ENCODE measurements at regions not wholly inside any gene's neighbourhood (a gene's known extent, or its start where the extent isn't known, plus 50 kb on each side); places are given as distances from the start of the nearest gene placed in this dataset.
A peak's percentile ranks its signal among the peaks of the same experiment; 100 is the strongest.

DNA sequence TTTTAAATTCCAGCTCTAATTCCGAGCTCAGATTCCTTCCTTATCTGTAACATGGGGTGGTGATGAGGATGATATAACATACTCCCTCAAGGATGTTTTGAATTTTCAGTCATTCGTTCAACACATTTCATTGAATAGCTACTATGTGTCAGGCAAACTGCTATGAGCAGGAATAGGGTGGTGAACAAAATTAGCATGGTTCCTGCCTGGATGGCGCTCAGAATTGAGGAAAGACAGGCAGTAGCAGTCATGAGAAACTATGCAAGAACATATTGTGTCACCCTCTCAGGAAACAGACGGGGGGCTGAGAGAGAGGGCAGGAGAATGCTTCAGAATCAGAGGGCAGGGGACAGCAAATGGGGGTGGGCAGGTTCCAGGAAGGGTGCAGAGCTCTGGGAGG is 265.2 kb downstream of the NSG2 start:
- intact Hi-C loops (cut with micrococcal nuclease): loop anchor here (5.0 kb wide), 1 partner anchor 338 kb away; no protein-coding TSS in a partner anchor
- Mint-ChIP-seq H3K27me3 (peaks cover 34% of the 10 kb centered on the region), H3K27ac (no peak overlapping the region), H3K4me3 (no peak overlapping the region), H3K4me1 (ENCODE audit: low read depth) (peaks cover 5% of the 10 kb centered on the region), H3K36me3 (ENCODE audit: low read depth) (no peaks in the 10 kb centered on the region), H3K9me3 (no peaks in the 10 kb centered on the region)

DNA sequence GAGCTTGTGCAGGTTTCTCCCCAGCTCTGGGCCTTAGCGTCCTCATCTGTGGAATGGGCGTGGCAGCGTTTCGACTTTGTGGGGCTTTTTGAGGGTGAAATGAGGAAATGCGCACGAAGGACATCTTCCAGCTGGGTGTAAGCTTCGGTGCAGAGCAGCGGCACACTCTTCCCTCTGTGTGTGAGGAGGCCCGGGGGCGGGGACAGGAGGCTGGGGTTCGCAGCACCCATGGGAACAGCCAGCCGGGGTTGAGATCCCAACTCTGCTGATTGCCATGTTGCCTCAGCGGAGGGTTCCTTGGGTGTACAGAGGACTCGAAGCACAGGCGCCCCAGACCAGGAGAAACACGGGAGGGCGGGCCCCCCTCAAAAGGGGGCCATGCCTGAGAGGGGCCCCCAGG is 265.6 kb downstream of the NSG2 start:
- Mint-ChIP-seq H3K9me3 (no peaks in the 10 kb centered on the region), H3K36me3 (ENCODE audit: low read depth) (no peaks in the 10 kb centered on the region), H3K4me3 (no peak overlapping the region), H3K27me3 (peaks cover 34% of the 10 kb centered on the region), H3K4me1 (ENCODE audit: low read depth) (peaks cover 5% of the 10 kb centered on the region), H3K27ac (no peak overlapping the region)
- intact Hi-C loops (cut with micrococcal nuclease): loop anchor here (5.0 kb wide), 1 partner anchor 339 kb away; no protein-coding TSS in a partner anchor

DNA sequence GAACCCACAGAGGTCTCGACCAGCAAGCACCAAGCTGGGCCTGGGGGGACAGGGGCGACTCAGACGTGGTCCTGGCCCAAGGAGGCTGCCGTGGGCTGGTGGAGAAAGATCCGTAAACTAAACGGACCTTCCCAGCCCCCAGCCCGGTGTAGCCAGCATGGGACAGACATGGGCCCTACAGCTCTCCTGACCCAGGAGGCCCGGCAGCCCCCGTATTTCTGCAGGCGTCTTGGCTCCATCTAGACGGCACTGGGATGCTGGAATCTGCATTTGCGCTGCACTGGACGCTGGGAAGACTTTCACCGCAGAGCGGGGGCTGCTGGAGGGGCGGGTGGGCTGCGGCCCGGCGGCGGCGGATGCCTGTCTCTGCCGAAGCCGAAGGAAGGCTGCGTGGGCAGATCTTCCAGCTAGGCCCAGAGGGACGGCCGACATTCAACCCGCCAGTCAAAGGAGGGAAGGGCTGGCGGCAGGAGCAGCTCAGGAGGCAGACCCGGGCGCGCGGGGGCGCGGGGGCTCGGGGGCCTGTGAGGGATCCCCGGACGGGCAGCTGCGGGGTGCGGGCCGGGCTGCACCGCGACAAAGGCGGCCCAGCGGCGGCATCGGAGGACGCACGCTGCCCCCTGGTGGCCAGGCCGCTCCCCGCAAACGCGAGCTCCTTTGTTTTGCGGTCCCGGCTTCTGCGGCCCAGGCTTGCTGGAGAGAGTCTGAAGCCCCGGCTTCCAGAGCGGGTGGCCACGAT is 266.2 kb downstream of the NSG2 start:
- Mint-ChIP-seq H3K27me3 (peaks cover 34% of the 10 kb centered on the region), H3K4me3 (peak overlapping the region; percentile 47), H3K9me3 (no peaks in the 10 kb centered on the region), H3K27ac (no peak overlapping the region), H3K36me3 (ENCODE audit: low read depth) (no peaks in the 10 kb centered on the region), H3K4me1 (ENCODE audit: low read depth) (peaks cover 5% of the 10 kb centered on the region)
- intact Hi-C loops (cut with micrococcal nuclease): loop anchor here (1.0 to 5.0 kb wide), 2 partner anchors 339 to 692 kb away; no protein-coding TSS in a partner anchor

DNA sequence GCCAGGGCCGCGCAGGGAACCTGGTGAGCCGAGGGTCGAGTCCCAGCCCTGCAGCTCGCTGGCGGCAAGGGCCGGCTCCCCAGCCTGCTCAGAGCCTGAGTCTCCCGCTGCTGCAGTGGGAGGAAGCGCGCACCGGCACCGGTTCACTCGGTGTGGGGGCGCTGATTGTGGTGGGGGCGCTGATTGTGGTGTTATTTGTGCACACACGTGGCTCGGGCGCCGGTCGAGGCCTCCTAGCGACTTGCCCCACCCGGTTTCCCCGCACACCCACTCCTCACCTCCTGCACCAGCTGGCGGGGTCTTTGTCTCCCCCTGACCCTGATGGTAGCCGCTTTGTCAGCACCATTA is 266.7 kb downstream of the NSG2 start:
- Mint-ChIP-seq H3K27ac (no peak overlapping the region), H3K36me3 (ENCODE audit: low read depth) (no peaks in the 10 kb centered on the region), H3K27me3 (peaks cover 36% of the 10 kb centered on the region), H3K9me3 (no peaks in the 10 kb centered on the region), H3K4me1 (ENCODE audit: low read depth) (peaks cover 5% of the 10 kb centered on the region), H3K4me3 (no peak overlapping the region)
- intact Hi-C loops (cut with micrococcal nuclease): loop anchor here (1.0 to 5.0 kb wide), 2 partner anchors 340 to 693 kb away; no protein-coding TSS in a partner anchor

DNA sequence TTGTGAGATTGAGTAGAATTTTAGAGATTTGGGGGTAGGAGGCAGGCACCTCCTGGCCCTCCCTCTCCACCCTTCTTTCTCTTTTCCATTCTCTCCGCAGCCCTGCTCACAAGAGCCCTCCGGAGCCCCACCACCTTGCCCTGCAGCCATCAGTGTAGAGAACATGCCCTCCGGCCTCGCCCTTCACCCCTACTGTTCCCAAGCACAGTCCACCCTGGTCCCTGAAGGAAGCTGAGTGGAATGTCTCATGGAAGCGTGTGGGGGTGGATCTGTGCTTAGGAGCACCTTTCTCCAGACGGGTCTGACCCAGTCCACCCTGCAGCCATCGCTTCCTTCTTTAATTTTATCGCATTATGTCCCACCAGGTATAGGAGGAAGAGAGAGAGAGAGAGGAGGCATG is 267.1 kb downstream of the NSG2 start:
- Mint-ChIP-seq H3K4me1 (ENCODE audit: low read depth) (peaks cover 5% of the 10 kb centered on the region), H3K36me3 (ENCODE audit: low read depth) (no peaks in the 10 kb centered on the region), H3K27ac (no peak overlapping the region), H3K27me3 (peaks cover 37% of the 10 kb centered on the region), H3K4me3 (no peak overlapping the region), H3K9me3 (no peaks in the 10 kb centered on the region)
- intact Hi-C loops (cut with micrococcal nuclease): loop anchor here (1.0 to 5.0 kb wide), 2 partner anchors 340 to 693 kb away; no protein-coding TSS in a partner anchor

DNA sequence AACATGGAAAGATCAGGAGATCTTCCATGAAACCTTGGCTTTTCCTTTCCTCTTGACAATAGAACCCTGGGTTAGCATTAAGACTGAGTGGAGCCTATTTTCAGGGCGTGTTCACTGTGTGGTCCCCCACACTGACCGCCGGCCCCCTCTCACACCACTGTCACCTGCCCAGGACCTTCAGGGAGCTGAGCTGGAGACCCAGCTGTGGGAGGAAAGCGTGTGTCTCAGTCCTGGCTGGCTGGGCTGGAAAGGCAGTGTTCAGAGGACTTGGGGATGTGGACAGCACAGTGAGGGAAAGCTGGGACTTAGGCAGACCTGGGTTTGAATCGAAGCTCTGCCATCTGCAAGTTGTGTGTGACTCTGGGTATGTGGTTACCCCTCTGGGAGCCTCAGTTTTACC is 268.1 kb downstream of the NSG2 start:
- peaks cover 5% of the 10 kb centered on the region for H3K4me1 Mint-ChIP-seq (ENCODE audit: low read depth)
- peaks cover 38% of the 10 kb centered on the region for H3K27me3 Mint-ChIP-seq
- no peak overlapping the region for H3K4me3 Mint-ChIP-seq
- H3K9me3 Mint-ChIP-seq: no peaks in the 10 kb centered on the region
- intact Hi-C loops (cut with micrococcal nuclease): loop anchor here (5.0 kb wide), 1 partner anchor 341 kb away; no protein-coding TSS in a partner anchor
- H3K27ac Mint-ChIP-seq: no peak overlapping the region
- no peaks in the 10 kb centered on the region for H3K36me3 Mint-ChIP-seq (ENCODE audit: low read depth)

DNA sequence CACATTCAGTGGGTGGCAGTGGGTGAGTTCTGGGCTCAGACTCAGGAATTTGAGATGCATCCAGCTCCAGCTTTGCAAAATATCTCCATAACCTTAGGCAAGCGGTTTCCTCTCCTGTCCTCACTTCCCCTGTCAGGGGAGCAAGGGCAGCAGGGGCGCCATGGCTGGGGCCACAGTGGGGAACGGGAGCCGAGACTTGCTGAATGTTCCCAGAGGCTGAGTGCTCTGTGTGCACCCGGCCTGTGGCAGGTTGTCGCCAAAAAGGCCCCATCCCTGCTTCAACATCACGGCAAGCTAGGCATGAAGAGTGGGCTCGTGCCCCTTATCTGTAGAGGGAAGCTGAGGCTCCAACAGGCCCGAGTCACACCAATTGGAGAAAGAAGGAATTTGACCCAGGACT is 268.8 kb downstream of the NSG2 start:
- intact Hi-C loops (cut with micrococcal nuclease): loop anchor here (5.0 kb wide), 1 partner anchor 342 kb away; no protein-coding TSS in a partner anchor
- Mint-ChIP-seq H3K36me3 (ENCODE audit: low read depth) (no peaks in the 10 kb centered on the region), H3K4me3 (no peak overlapping the region), H3K27ac (no peak overlapping the region), H3K4me1 (ENCODE audit: low read depth) (peaks cover 5% of the 10 kb centered on the region), H3K27me3 (peaks cover 39% of the 10 kb centered on the region), H3K9me3 (no peaks in the 10 kb centered on the region)

DNA sequence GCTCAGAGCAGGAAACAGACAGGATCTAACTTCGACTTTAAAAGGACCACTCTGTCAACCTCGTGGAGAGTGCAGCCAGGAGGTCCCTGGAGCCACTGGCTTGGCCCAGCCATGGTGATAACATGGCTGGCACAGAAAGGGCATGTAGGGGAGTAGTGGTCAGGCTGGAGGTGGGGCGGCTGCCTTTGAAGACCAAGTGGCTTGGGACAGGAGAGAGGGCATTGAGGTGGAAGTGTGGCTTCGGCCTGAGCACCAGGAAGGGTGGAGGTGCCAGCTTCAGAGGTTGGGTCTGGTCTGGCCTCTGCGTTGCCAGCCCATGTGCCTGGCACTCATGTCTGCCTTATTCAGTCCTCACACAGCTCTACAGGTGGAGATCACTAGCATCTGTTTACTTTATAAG is 270.0 kb downstream of the NSG2 start:
- Mint-ChIP-seq H3K27ac (no peak overlapping the region), H3K4me3 (no peak overlapping the region), H3K36me3 (ENCODE audit: low read depth) (no peaks in the 10 kb centered on the region), H3K27me3 (peaks cover 41% of the 10 kb centered on the region), H3K9me3 (no peaks in the 10 kb centered on the region), H3K4me1 (ENCODE audit: low read depth) (peaks cover 5% of the 10 kb centered on the region)
- intact Hi-C loops (cut with micrococcal nuclease): no loop called here

DNA sequence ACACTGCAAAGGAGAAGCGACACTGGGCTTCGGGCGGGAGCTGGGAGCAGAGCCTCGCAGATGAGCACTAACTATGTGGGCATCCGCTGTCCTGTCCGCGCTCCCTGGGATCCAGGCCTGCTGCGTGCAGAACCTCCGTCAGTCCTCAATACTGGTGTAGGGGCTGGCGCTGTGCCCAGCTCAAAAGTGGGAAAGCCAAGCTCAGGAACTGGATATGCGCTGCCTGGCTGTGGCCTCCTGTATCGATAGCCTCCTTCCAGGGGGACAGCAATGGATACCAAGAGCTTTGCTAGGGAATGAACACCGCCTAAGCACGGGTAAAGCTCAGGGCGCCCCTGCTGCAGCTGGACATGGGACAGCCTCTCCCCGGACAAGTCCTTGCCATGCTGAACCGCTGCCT is 270.4 kb downstream of the NSG2 start:
- peaks cover 37% of the 10 kb centered on the region for H3K27me3 Mint-ChIP-seq
- H3K4me3 Mint-ChIP-seq: no peak overlapping the region
- peaks cover 4% of the 10 kb centered on the region for H3K4me1 Mint-ChIP-seq (ENCODE audit: low read depth)
- intact Hi-C loops (cut with micrococcal nuclease): no loop called here
- no peaks in the 10 kb centered on the region for H3K9me3 Mint-ChIP-seq
- H3K36me3 Mint-ChIP-seq (ENCODE audit: low read depth): no peaks in the 10 kb centered on the region
- H3K27ac Mint-ChIP-seq: no peak overlapping the region

DNA sequence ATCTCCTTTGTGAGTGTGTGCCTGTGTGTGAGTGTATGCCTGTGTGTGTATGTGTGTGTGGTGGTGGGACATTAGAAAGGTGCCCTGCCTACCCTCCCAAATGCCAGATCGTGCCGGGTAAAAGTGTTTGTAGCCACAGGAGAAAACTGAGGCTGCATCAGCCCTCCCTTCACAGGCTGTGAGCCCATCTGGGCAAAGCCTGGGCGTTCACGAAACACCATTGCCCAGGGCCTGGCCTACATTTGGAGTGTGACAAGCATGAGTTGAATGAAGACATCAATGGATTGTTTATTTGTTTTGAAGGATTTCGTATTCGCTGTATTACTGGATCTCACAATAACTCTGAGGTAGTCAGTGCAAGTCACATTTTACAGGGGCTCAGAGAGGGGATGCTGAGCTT is 270.8 kb downstream of the NSG2 start:
- intact Hi-C loops (cut with micrococcal nuclease): no loop called here
- Mint-ChIP-seq H3K27me3 (peaks cover 32% of the 10 kb centered on the region), H3K9me3 (no peaks in the 10 kb centered on the region), H3K27ac (no peak overlapping the region), H3K4me3 (no peak overlapping the region), H3K36me3 (ENCODE audit: low read depth) (no peaks in the 10 kb centered on the region), H3K4me1 (ENCODE audit: low read depth) (no peaks in the 10 kb centered on the region)

DNA sequence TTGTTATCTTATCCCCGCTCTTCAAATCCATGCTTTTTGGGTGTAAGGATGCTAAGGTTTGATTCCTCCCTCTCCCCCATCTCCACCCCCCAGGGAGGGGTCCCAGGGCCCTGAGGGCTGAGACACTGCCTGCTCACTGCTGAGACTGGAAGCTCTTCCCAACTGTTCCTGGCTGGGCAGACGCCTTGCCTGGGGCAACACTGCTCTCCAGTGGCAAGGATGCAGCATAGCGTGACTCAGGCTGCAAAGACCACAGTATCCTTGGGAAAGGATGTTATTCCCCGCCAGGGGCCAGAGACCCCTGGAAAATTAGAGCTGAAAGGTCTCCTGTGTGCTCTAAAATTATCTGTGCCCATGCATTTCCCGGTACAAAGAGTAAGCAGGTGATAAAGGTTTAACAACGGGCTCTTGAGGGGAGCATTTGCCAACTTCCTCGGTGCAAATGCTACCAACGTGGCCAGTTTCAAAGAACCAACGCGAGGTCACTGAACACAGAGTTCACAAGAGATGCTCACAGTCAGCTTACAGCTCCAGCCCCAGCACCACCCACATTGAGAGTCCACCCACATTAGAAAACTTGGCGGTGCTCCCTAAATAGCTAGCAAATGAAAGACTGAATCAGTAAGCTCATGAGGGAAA is 271.9 kb downstream of the NSG2 start:
- no peak overlapping the region for H3K4me3 Mint-ChIP-seq
- peaks cover 25% of the 10 kb centered on the region for H3K27me3 Mint-ChIP-seq

DNA sequence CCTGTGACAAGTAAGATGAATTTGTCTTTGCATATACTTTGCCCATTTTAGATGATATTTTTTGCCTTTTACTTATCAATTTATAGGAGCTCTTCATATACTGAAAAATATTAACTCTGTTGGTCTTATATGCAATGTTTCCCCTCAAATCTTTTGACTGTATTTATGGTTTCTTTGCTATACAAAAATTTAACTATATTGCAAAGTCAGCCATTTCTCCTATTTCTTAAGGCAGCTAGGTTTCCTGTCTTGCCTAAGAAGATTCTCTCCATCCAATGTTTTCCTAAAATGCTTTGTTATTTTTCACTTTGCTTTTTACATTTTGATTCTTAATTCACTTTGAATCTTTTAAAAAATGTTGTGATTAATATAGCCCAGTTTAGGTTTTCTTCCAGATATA is 273.1 kb downstream of the NSG2 start:
- Mint-ChIP-seq H3K27me3 (peaks cover 20% of the 10 kb centered on the region), H3K4me3 (no peak overlapping the region), H3K27ac (no peak overlapping the region), H3K4me1 (ENCODE audit: low read depth) (no peaks in the 10 kb centered on the region), H3K9me3 (no peaks in the 10 kb centered on the region), H3K36me3 (ENCODE audit: low read depth) (no peaks in the 10 kb centered on the region)
- intact Hi-C loops (cut with micrococcal nuclease): no loop called here

More for the DNA sequence above, 271.9 kb downstream of the NSG2 start:
- intact Hi-C loops (cut with micrococcal nuclease): no loop called here
- H3K9me3 Mint-ChIP-seq: no peaks in the 10 kb centered on the region
- no peaks in the 10 kb centered on the region for H3K4me1 Mint-ChIP-seq (ENCODE audit: low read depth)
- H3K36me3 Mint-ChIP-seq (ENCODE audit: low read depth): no peaks in the 10 kb centered on the region
- no peak overlapping the region for H3K27ac Mint-ChIP-seq

DNA sequence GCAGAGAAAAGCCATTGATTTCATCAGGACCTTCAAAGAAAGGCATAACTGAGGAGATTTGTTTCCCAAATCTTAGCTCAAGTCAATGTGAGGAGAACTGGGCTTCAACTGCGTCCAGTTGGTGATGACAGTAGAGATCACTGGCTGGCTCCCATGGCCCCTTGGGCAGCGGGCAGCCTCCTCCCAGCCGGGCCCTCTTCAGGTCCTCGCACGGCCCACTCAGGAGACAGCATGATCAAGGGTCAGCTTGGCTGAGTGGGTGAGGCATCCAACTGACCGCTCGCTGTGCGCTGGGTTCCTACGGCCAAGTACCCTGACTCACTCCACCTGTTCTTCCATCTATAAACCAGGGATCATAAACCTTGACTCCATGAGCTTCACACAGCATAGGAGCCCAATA is 274.0 kb downstream of the NSG2 start:
- no peak overlapping the region for H3K27ac Mint-ChIP-seq
- no peaks in the 10 kb centered on the region for H3K36me3 Mint-ChIP-seq (ENCODE audit: low read depth)
- no peaks in the 10 kb centered on the region for H3K4me1 Mint-ChIP-seq (ENCODE audit: low read depth)
- no peaks in the 10 kb centered on the region for H3K9me3 Mint-ChIP-seq
- intact Hi-C loops (cut with micrococcal nuclease): no loop called here
- peaks cover 18% of the 10 kb centered on the region for H3K27me3 Mint-ChIP-seq
- no peak overlapping the region for H3K4me3 Mint-ChIP-seq

DNA sequence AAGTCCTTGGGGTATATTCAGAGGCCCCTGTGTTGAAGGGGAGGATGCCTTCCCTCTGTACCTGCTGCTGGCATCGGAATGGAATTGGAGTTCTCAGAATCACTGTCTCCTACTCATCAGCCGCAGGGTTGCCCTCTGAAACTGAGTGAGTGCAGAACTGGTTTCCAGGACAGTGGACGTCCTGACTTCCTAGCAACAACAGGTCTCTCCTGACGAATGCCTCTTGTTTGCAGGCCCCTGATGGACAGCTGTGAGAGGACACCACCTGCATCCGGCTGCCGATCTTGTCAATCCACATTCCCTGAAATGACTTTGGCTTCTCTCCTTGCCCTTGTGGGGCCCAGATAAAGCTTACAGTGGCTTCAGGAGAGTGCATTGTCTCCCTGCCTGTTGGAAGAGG is 274.5 kb downstream of the NSG2 start:
- intact Hi-C loops (cut with micrococcal nuclease): no loop called here
- Mint-ChIP-seq H3K9me3 (no peaks in the 10 kb centered on the region), H3K4me3 (no peak overlapping the region), H3K4me1 (ENCODE audit: low read depth) (no peaks in the 10 kb centered on the region), H3K27me3 (peaks cover 18% of the 10 kb centered on the region), H3K36me3 (ENCODE audit: low read depth) (no peaks in the 10 kb centered on the region), H3K27ac (no peak overlapping the region)

All from dendritic cell treated with granulocyte-macrophage colony-stimulating factor and Interleukin-4, amounts not matched to agents 40 ng/mL and 50 ng/mL, for 4 days (primary cell).